A549 (cell line): ENCODE measurements at regions not wholly inside any gene's neighbourhood (a gene's known extent, or its start where the extent isn't known, plus 50 kb on each side); places are given as distances from the start of the nearest gene placed in this dataset.

Source experiments
- BHLHE40 ChIP-seq: IDR thresholded peaks from 2 replicates; pipeline ENCODE4 v1.6.1; 2012; ENCODE audit warnings: low read depth, low read length, inconsistent platforms
- CEBPB ChIP-seq, 2 experiments: fragments of >200 bp in 1 of 2; sonication (Bioruptor Twin) in 1 of 2; formaldehyde crosslinking in 1 of 2; IDR thresholded peaks; 2 replicates each; pipeline ENCODE4 v1.6.1; 2012 to 2016
- CTCF ChIP-seq: fragments of >200 bp; sonication (Bioruptor Twin); formaldehyde crosslinking; IDR thresholded peaks from 3 replicates; pipeline ENCODE4 v1.5.1; 2016
- EP300 ChIP-seq, 2 experiments: fragments of >200 bp; sonication (Bioruptor Twin); formaldehyde crosslinking; IDR thresholded peaks; 2 replicates in 1 of 2; 3 replicates in 1 of 2; pipeline ENCODE4 v1.6.1; 2016 to 2017
- FOSL2 ChIP-seq, 2 experiments: fragments of 450-650 bp in 1 of 2; fragments of >200 bp in 1 of 2; sonication (Bioruptor Twin) in 1 of 2; formaldehyde crosslinking; IDR thresholded peaks; 2 replicates each; pipeline versions ENCODE4 v1.5.0 to v1.6.1; 2016 to 2020; ENCODE audit warnings: mild to moderate bottlenecking in 1 of 2, moderate library complexity in 1 of 2
- HMGXB4 ChIP-seq: fragments of 250-450 bp; sonication (Bioruptor Pico); IDR thresholded peaks from 2 replicates; pipeline ENCODE4 v1.5.0; 2021; ENCODE audit warnings: mild to moderate bottlenecking, moderate library complexity, borderline replicate concordance
- MAZ ChIP-seq: fragments of 150-350 bp; IDR thresholded peaks from 2 replicates; pipeline ENCODE4 v1.6.1; 2014; ENCODE audit warnings: antibody characterized with exemption, low read depth, low read length, borderline replicate concordance
- POLR2A ChIP-seq: IDR thresholded peaks from 2 replicates; pipeline ENCODE4 v1.6.1; 2012; ENCODE audit warnings: mild to moderate bottlenecking, low read length
- RAD21 ChIP-seq, 2 experiments: fragments of >200 bp in 1 of 2; sonication (Bioruptor Twin) in 1 of 2; formaldehyde crosslinking in 1 of 2; IDR thresholded peaks in 1 of 2; conservative IDR thresholded peaks in 1 of 2; 2 replicates in 1 of 2; 3 replicates in 1 of 2; pipeline ENCODE4 v1.6.1; 2012 to 2018; ENCODE audit warnings: inconsistent platforms in 1 of 2
- RCOR1 ChIP-seq: fragments of 150-350 bp; IDR thresholded peaks from 2 replicates; pipeline ENCODE4 v1.6.1; 2014; ENCODE audit warnings: antibody characterized with exemption, low read length, low read depth
- SREBF2 ChIP-seq: fragments of 450-650 bp; IDR thresholded peaks from 2 replicates; pipeline ENCODE4 v1.6.1; 2014; ENCODE audit warnings: mild to moderate bottlenecking, moderate library complexity
- ZNF302 ChIP-seq: fragments of 250-450 bp; sonication (Bioruptor Pico); IDR thresholded peaks from 2 replicates; pipeline ENCODE4 v1.9.0; 2021; ENCODE audit warnings: inconsistent platforms, mild to moderate bottlenecking, moderate library complexity

DNA sequence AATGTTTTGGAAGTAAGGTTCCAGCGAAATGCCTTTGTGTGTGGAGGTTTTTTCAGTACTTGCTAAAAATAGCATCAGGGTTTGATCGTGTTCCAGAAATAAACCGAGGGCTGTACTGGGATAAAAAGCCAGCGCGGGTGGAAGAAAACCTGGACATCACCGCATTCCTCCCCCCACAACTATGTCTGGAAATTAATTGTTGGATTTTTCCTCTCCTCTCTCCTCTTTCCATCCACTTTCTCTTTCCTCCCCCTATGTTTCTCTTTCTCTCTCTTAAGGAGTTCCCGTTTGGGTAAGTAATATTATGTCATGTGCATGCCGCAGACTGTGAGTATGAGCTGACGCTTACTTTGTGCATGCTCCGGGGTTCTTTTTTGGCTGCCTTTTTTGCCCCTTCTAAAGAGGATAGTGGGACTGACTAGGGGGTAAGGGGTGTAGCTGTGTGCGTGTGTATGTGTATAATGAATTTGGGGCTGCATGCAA, 104.2 kb upstream of the HSD17B12 start:
- no peak for TF ChIP-seq ZNF302 (CRISPR knock-in tag)
- TF ChIP-seq SREBF2 = no peak
- no peak for TF ChIP-seq CEBPB (IDR thresholded peaks at IDR 0.05)
- TF ChIP-seq CTCF = no peak
- no peak for TF ChIP-seq MAZ
- TF ChIP-seq EP300 (IDR thresholded peaks at IDR 0.05) = no peak
- no peak for TF ChIP-seq POLR2A
- no peak for TF ChIP-seq RCOR1
- no peak for TF ChIP-seq RAD21 (conservative IDR thresholded peaks at IDR 0.05 in 1 of 2, IDR thresholded peaks at IDR 0.05 in 1 of 2)
- TF ChIP-seq BHLHE40 = no peak
- TF ChIP-seq HMGXB4 = no peak
- no peak for TF ChIP-seq FOSL2 (IDR thresholded peaks at IDR 0.05)
- no peak for TF ChIP-seq FOSL2 (CRISPR knock-in tag; IDR thresholded peaks at IDR 0.05)
